RPMI7951 (cell line): ENCODE measurements at regions not wholly inside any gene's neighbourhood (a gene's known extent, or its start where the extent isn't known, plus 50 kb on each side); places are given as distances from the start of the nearest gene placed in this dataset.

Experiments
- DNase-seq: peaks from one replicate; pipeline ENCODE4 v3.0.0-alpha.2; 2012; ENCODE audit warnings: low read depth

DNA sequence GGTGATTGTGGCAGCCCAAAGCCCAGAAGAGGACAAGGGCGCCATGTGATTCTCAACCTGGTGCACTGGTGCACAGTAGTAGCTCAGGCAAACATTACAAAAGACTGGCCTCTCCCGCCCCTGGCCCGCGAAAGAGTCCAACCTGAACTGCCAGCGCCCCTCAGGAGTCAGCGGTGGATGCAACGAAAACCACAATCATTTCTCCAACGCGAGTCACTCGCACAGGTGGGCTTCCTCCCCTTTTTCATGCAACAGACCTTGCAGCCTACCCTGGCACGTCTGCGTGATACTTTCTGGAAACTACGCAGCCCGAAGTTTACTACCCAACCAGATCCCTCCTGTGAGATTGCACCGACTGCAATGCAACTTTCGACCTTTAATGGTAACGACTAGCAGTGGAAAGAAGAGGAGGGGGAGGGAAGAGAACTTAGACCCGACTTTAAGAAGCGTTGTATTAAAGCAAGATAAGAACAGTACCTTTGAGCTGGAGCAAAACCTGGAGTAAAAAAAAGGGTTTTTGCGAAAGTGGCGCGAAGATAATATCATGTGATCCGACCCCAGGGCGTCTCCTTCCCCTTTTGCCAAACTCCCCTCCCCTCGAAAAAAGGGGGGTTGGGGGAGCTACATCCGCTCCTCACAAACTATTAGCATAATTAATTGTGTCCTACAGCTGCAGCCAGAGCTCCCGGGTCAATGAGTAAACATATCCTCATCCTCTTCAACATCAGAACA is 63.3 kb upstream of the CCDC160 start:
- DNase-seq, result no peak

DNA sequence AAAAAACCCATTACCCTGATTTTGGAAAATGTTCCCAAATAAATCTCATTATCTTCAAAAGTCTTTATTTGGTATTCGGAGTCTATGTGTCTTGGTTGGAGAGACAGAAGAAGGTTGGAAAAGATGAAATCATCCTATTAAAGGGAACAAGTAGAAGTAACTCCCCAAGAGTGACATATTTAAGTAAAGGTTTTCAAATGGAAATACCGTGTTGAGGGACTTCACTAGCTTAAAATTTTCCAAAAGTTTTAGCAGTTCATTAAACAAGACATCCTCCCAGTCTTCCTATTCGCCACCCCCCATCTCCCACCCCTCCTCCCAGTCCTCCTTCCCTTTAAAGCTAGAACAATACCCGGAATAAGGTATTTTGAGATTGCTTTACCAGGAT is 62.7 kb upstream of the CCDC160 start:
- DNase-seq, result no peak

DNA sequence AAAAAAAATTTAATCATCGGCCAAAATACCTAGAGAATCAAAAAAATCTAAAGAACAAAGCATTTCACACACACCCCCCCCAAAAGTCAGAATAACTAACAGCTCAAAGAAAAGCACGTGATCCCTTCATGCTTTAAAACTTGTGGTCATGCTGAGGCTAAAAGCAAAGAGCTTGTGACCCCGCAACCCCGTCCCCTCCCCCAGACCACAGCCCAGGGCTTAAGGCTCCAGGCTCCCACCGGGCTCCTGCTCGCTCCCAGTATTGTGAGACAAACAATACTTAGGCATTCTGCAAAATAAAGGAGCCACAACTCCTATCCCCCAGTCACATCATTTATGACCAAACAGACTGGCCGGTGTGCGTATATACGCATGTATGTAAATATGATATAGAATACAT is 62.1 kb upstream of the CCDC160 start:
- no peak for DNase-seq

DNA sequence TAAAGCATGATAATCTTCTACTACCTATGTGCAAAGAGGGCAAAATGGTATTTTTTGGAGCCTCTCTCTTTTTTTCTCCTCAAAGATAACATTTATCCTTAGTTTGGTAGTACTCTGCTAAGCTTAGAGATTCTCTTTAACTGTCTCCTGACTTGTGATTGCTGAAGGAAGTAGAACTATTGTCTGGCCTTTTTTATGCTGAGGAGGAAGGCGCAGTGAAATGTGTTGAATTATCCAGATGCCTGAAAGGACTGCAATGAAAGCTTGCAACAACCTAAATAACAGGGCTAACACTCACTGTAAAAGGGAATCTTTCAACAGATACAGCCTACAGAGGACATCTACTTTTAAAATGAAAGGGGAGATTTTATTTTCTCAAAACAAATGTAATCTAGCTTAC is 59.5 kb upstream of the CCDC160 start:
- DNase-seq, result no peak

DNA sequence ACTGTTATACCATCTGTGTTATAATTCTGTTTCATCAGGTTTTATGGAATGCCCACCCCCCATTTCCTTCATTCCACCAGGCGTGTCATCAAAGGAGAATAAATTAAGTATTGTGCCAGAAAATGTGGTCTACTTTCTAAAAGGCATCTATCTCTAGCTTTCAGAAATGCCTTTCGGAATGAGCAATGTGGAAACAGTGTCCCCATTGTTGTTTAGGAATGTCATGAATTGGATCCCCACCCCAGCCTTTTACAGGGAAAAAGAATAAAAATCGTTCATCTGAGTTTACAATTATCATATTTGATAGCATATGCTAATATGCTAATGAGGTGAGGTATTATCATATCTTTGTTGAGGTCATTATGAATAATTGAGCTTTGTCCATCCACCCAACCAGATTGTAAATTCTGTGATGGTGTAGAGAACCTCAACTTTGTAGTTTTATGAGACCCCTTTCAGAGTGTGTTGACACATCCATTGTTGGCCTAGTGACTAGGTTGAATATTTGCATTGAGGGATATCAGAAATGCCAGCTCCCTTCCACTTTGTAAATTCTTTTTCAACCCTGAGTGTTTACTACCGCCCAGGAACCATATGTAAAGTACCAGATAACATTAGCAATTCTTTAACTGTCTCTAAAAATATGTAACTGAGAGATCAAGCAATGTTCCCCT is 56.2 kb upstream of the CCDC160 start:
- peak; percentile 16 for DNase-seq

DNA sequence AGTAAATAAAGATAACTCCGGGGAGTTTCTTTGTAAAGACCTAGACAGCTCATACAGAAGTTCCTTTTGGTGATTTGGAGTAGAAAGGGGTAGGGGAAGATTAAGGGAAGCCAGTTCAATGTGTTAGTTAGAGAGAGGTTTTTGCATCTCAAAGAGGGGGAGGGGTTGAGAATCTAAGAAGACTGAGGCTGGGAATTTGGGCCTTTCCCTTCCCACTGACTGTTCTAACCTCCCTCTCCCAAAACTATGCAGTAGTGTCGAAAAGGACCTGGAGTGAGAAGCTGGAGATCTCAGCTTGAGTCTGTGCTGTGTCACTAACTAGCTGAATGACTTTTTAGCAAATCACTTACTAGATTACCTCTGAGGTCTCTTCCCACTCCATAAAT is 55.7 kb upstream of the CCDC160 start:
- no peak for DNase-seq

DNA sequence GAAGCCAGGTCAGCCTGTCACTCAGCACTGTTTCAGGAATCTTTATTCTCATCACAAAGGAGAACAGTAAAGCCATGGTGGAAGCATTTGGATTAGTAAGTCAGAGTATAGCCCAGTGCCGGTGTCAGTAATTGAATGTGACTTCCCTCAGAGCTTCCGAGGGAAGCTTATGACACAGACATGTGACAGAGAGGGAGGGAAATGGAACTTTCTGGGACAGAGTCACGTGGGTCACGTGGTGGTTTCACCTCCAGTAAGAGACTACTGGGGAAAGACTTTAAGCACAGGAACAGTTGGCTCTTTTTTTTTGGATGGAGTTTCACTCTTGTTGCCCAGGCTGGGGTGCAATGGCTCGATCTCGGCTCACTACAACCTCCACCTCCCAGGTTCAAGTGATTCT is 53.3 kb upstream of the CCDC160 start:
- DNase-seq, result no peak

DNA sequence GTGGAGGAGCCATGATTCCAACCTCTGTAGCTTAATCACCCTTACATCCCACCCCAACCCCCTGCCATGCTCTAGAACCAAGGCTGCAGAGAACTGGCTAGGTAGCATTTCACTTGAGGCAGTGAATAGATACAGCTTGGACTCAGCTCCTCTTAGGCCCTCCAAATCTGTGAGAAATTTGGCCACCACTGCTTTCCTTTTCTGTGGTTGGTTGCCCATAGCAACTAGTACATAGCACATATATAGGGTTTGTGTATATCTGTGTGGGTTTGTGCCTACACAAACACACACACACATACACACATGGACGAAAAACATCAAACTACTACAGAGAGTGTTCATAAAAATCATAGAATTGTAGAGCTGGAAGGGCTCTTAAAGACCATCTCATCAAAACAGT is 52.0 kb upstream of the CCDC160 start:
- no peak for DNase-seq

DNA sequence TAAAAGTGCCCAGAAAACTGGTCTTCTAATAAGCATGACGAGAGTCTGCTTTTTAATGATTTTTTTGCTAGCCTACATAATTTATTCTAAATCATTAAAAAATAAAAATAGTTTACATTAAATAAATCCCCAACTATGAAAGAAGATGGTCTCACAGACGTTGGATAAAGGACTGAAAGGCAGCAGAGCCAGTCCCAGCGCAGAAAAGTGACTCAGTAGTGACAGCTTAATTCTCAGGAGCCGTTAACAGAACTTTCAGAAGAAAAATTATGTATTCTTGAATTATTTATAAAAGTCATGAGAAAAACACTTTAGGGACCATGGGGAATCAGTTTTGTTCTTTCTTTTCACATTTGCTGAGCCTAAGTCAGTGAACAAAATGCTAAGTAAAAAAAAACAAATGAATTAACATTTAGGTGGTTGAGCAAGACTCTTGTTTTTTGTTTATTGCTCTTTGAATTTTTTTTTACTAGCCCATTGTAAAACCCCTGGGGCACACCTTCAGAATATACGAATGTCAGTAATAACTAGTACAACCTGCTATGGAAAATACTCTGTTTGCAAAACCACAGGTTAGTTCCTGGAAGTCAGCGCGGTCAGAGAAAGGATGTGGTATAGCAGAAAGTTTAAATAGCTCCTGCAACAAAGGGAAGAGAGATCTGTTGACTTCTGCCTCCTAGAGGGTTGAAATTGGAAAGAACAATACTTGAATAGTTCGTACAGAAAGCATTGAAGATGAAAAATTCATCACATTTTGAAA is 50.4 kb upstream of the CCDC160 start:
- DNase-seq, result no peak
